SU-DHL-6 (cell line): ENCODE measurements at regions not wholly inside any gene's neighbourhood (a gene's known extent, or its start where the extent isn't known, plus 50 kb on each side); places are given as distances from the start of the nearest gene placed in this dataset.

Source experiments
- EZH2phosphoT487 ChIP-seq: fragments of 200-600 bp; sonication (generic), shearing (Covaris generic); conservative IDR thresholded peaks from 2 replicates; pipeline ENCODE4 v1.6.1; 2018; ENCODE audit warnings: mild to moderate bottlenecking, antibody characterized with exemption, low read length, moderate library complexity, mixed read lengths
- TF ChIP-seq, protein P1 (sequence below): fragments of 200-600 bp; sonication (generic); IDR thresholded peaks from one replicate; pipeline ENCODE4 v1.5.1; 2017; ENCODE audit warnings: antibody characterized with exemption, mild to moderate bottlenecking, low read length, moderate library complexity; ENCODE audit not compliant: insufficient read depth, poor library complexity, severe bottlenecking

DNA sequence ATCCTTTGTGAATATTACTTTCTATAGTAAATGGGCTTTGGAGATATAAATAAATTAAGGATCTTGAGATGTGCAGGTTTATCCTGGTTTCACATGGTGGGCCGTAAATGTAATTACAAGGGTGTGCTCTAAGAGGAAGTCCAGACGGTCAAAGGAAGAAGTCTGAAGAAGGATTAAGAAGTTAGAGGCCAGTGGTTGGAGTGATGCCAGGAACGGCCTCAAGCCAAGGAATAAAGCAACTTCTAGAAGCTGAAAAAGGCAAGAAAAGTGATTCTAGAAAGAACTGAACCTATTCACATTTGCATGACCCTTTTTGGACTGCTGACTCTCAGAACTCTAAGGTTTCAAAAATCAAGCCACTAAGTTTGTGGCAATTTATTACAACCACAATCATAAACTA is 981.3 kb upstream of the ALCAM start:
- TF ChIP-seq, protein P1, sequence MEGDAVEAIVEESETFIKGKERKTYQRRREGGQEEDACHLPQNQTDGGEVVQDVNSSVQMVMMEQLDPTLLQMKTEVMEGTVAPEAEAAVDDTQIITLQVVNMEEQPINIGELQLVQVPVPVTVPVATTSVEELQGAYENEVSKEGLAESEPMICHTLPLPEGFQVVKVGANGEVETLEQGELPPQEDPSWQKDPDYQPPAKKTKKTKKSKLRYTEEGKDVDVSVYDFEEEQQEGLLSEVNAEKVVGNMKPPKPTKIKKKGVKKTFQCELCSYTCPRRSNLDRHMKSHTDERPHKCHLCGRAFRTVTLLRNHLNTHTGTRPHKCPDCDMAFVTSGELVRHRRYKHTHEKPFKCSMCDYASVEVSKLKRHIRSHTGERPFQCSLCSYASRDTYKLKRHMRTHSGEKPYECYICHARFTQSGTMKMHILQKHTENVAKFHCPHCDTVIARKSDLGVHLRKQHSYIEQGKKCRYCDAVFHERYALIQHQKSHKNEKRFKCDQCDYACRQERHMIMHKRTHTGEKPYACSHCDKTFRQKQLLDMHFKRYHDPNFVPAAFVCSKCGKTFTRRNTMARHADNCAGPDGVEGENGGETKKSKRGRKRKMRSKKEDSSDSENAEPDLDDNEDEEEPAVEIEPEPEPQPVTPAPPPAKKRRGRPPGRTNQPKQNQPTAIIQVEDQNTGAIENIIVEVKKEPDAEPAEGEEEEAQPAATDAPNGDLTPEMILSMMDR = no peak
- no peak for TF ChIP-seq EZH2phosphoT487
